ENCODE measurements at regions not wholly inside any gene's neighbourhood (a gene's known extent, or its start where the extent isn't known, plus 50 kb on each side); places are given as distances from the start of the nearest gene placed in this dataset.

- Histone ChIP-seq H3K79me2 (ENCODE audit: insufficient read depth, low read length) (no peaks in the 10 kb centered on the region), H4K20me1 (ENCODE audit: insufficient read depth, low read length) (no peaks in the 10 kb centered on the region), H3K27me3 (ENCODE audit: insufficient read depth, low read length, poor library complexity) (no peaks in the 10 kb centered on the region), H3K4me2 (ENCODE audit: insufficient read depth, low read length) (no peak overlapping the region), H3K9ac (ENCODE audit: low read depth, low read length) (no peak overlapping the region), H3K9me3 (ENCODE audit: insufficient read depth, low read length, severe bottlenecking) (no peaks in the 10 kb centered on the region), H3K4me3 (ENCODE audit: low read depth in 1 of 2, low read length in 2 of 2) (no peak overlapping the region), H2AFZ (ENCODE audit: low read depth, low read length) (no peak overlapping the region), H3K36me3 (ENCODE audit: insufficient read depth, low read length) (no peaks in the 10 kb centered on the region), H3K27ac (ENCODE audit: low read length) (no peak overlapping the region), H3K4me1 (ENCODE audit: insufficient read depth, low read length) (no peaks in the 10 kb centered on the region)
- no peak for TF ChIP-seq EZH2 (IDR thresholded peaks at IDR 0.05; ENCODE audit: borderline replicate concordance, low read depth, low read length, severe bottlenecking)
- no peak for TF ChIP-seq CTCF (IDR thresholded peaks at IDR 0.05; ENCODE audit: borderline replicate concordance, extremely low read depth, low read length, poor library complexity, severe bottlenecking)
- DNase-seq (no peak), ATAC-seq (ENCODE audit: insufficient read depth, low read depth) (no peak)
Observed at GRCh38 chr2:13901526-13901925, 731.0 kb upstream of the LRATD1 start.

GRCh38 chr2:13905831-13906230, 726.7 kb upstream of the LRATD1 start:
- H3K4me3 ChIP-seq (ENCODE audit: low read depth in 1 of 2, low read length in 2 of 2) = no peak overlapping the region
- no peak for DNase-seq
- no peak for ATAC-seq (ENCODE audit: insufficient read depth, low read depth)
- H3K4me2 ChIP-seq (ENCODE audit: insufficient read depth, low read length) = no peak overlapping the region
- no peak overlapping the region for H3K9ac ChIP-seq (ENCODE audit: low read depth, low read length)
- H3K79me2 ChIP-seq (ENCODE audit: insufficient read depth, low read length) = no peaks in the 10 kb centered on the region
- no peaks in the 10 kb centered on the region for H3K4me1 ChIP-seq (ENCODE audit: insufficient read depth, low read length)
- no peak overlapping the region for H2AFZ ChIP-seq (ENCODE audit: low read depth, low read length)
- no peaks in the 10 kb centered on the region for H4K20me1 ChIP-seq (ENCODE audit: insufficient read depth, low read length)
- H3K27ac ChIP-seq (ENCODE audit: low read length) = no peak overlapping the region
- H3K9me3 ChIP-seq (ENCODE audit: insufficient read depth, low read length, severe bottlenecking) = no peaks in the 10 kb centered on the region
- TF ChIP-seq CTCF (IDR thresholded peaks at IDR 0.05; ENCODE audit: borderline replicate concordance, extremely low read depth, low read length, poor library complexity, severe bottlenecking) = no peak
- no peak for TF ChIP-seq EZH2 (IDR thresholded peaks at IDR 0.05; ENCODE audit: borderline replicate concordance, low read depth, low read length, severe bottlenecking)
- no peaks in the 10 kb centered on the region for H3K27me3 ChIP-seq (ENCODE audit: insufficient read depth, low read length, poor library complexity)
- H3K36me3 ChIP-seq (ENCODE audit: insufficient read depth, low read length) = no peaks in the 10 kb centered on the region

- Histone ChIP-seq H3K79me2 (ENCODE audit: insufficient read depth, low read length) (no peaks in the 10 kb centered on the region), H3K36me3 (ENCODE audit: insufficient read depth, low read length) (no peaks in the 10 kb centered on the region), H3K4me3 (ENCODE audit: low read depth in 1 of 2, low read length in 2 of 2) (no peak overlapping the region), H3K4me1 (ENCODE audit: insufficient read depth, low read length) (no peaks in the 10 kb centered on the region), H3K9me3 (ENCODE audit: insufficient read depth, low read length, severe bottlenecking) (no peaks in the 10 kb centered on the region), H3K9ac (ENCODE audit: low read depth, low read length) (no peak overlapping the region), H2AFZ (ENCODE audit: low read depth, low read length) (no peak overlapping the region), H4K20me1 (ENCODE audit: insufficient read depth, low read length) (no peaks in the 10 kb centered on the region), H3K4me2 (ENCODE audit: insufficient read depth, low read length) (no peak overlapping the region), H3K27me3 (ENCODE audit: insufficient read depth, low read length, poor library complexity) (no peaks in the 10 kb centered on the region), H3K27ac (ENCODE audit: low read length) (no peak overlapping the region)
- no peak for TF ChIP-seq EZH2 (IDR thresholded peaks at IDR 0.05; ENCODE audit: borderline replicate concordance, low read depth, low read length, severe bottlenecking)
- DNase-seq (no peak), ATAC-seq (ENCODE audit: insufficient read depth, low read depth) (no peak)
Observed at GRCh38 chr2:13916066-13916465, 716.5 kb upstream of the LRATD1 start.

GRCh38 chr2:13917958-13918357, 714.6 kb upstream of the LRATD1 start:
- DNase-seq = no peak
- H3K9me3 ChIP-seq (ENCODE audit: insufficient read depth, low read length, severe bottlenecking) = no peaks in the 10 kb centered on the region

More at GRCh38 chr2:13917958-13918357, 714.6 kb upstream of the LRATD1 start:
- no peak overlapping the region for H3K4me3 ChIP-seq (ENCODE audit: low read depth in 1 of 2, low read length in 2 of 2)
- no peaks in the 10 kb centered on the region for H3K4me1 ChIP-seq (ENCODE audit: insufficient read depth, low read length)
- no peak overlapping the region for H2AFZ ChIP-seq (ENCODE audit: low read depth, low read length)
- H3K36me3 ChIP-seq (ENCODE audit: insufficient read depth, low read length) = no peaks in the 10 kb centered on the region
- H3K27me3 ChIP-seq (ENCODE audit: insufficient read depth, low read length, poor library complexity) = no peaks in the 10 kb centered on the region
- no peak for ATAC-seq (ENCODE audit: insufficient read depth, low read depth)
- H3K79me2 ChIP-seq (ENCODE audit: insufficient read depth, low read length) = no peaks in the 10 kb centered on the region
- H3K4me2 ChIP-seq (ENCODE audit: insufficient read depth, low read length) = no peak overlapping the region
- no peak for TF ChIP-seq CTCF (IDR thresholded peaks at IDR 0.05; ENCODE audit: borderline replicate concordance, extremely low read depth, low read length, poor library complexity, severe bottlenecking)
- no peak for TF ChIP-seq EZH2 (IDR thresholded peaks at IDR 0.05; ENCODE audit: borderline replicate concordance, low read depth, low read length, severe bottlenecking)
- no peak overlapping the region for H3K9ac ChIP-seq (ENCODE audit: low read depth, low read length)
- H3K27ac ChIP-seq (ENCODE audit: low read length) = no peak overlapping the region
- no peaks in the 10 kb centered on the region for H4K20me1 ChIP-seq (ENCODE audit: insufficient read depth, low read length)
